ENCODE measurements at regions not wholly inside any gene's neighbourhood (a gene's known extent, or its start where the extent isn't known, plus 50 kb on each side); places are given as distances from the start of the nearest gene placed in this dataset.

GRCh38 chr3:102124282-102124681 lies 275.0 kb downstream of the NFKBIZ start:
- TF ChIP-seq CTCF (IDR thresholded peaks at IDR 0.05): no peak
- TF ChIP-seq POLR2A (IDR thresholded peaks at IDR 0.05): no peak
